Nephron (organoid): ENCODE measurements at regions not wholly inside any gene's neighbourhood (a gene's known extent, or its start where the extent isn't known, plus 50 kb on each side); places are given as distances from the start of the nearest gene placed in this dataset.

Experiments
- H3K27ac Mint-ChIP-seq, 3 experiments: 2 replicates each; pipeline ENCODE4 v1.8.0; 2020; ENCODE audit warnings: mixed read lengths in 3 of 3, mild to moderate bottlenecking in 2 of 3, moderate library complexity in 1 of 3
- H3K27me3 Mint-ChIP-seq: 2 replicates; pipeline ENCODE4 v1.8.0; 2021; ENCODE audit warnings: low read depth, mild to moderate bottlenecking, moderate library complexity, mixed read lengths
- H3K36me3 Mint-ChIP-seq: 2 replicates; pipeline ENCODE4 v1.8.0; 2020; ENCODE audit warnings: low read depth, mixed read lengths
- H3K4me1 Mint-ChIP-seq: 2 replicates; pipeline ENCODE4 v1.8.0; 2020; ENCODE audit warnings: mixed read lengths
- H3K4me3 Mint-ChIP-seq, 3 experiments: 2 replicates each; pipeline ENCODE4 v1.8.0; 2020; ENCODE audit warnings: mild to moderate bottlenecking in 3 of 3, mixed read lengths in 3 of 3, moderate library complexity in 2 of 3
- H3K9me3 Mint-ChIP-seq: 2 replicates; pipeline ENCODE4 v1.8.0; 2020; ENCODE audit warnings: mixed read lengths
- CTCF ChIP-seq, 3 experiments: fragments of 200-600 bp; sonication (generic); IDR thresholded peaks; one replicate each; pipeline ENCODE4 v1.5.0; 2021; ENCODE audit warnings: antibody characterized with exemption in 3 of 3; ENCODE audit not compliant: unreplicated experiment in 3 of 3

GRCh38 chr14:98174041-98174440 lies 1098.0 kb downstream of the BCL11B start:
- Mint-ChIP-seq H3K27me3 (peaks cover 30% of the 10 kb centered on the region), H3K9me3 (no peaks in the 10 kb centered on the region), H3K36me3 (no peaks in the 10 kb centered on the region), H3K4me3 (no peak overlapping the region), H3K4me1 (peaks cover 16% of the 10 kb centered on the region), H3K27ac (peak overlapping the region in 1 of 3 experiments; percentile 58)
- no peak for TF ChIP-seq CTCF (IDR thresholded peaks at IDR 0.05; ENCODE audit: unreplicated experiment in 3 of 3)

- H3K9me3 Mint-ChIP-seq: no peaks in the 10 kb centered on the region
- no peak overlapping the region for H3K27ac Mint-ChIP-seq
- H3K27me3 Mint-ChIP-seq: peaks cover 18% of the 10 kb centered on the region
- peaks cover 12% of the 10 kb centered on the region for H3K4me1 Mint-ChIP-seq
- H3K36me3 Mint-ChIP-seq: no peaks in the 10 kb centered on the region
- TF ChIP-seq CTCF (IDR thresholded peaks at IDR 0.05; ENCODE audit: unreplicated experiment in 3 of 3): no peak
- H3K4me3 Mint-ChIP-seq: no peak overlapping the region
Observed at GRCh38 chr14:98175436-98175835, 1096.6 kb downstream of the BCL11B start.

GRCh38 chr14:98175881-98176280 lies 1096.1 kb downstream of the BCL11B start:
- H3K36me3 Mint-ChIP-seq: no peaks in the 10 kb centered on the region
- no peaks in the 10 kb centered on the region for H3K9me3 Mint-ChIP-seq
- no peak overlapping the region for H3K4me3 Mint-ChIP-seq
- H3K27ac Mint-ChIP-seq: no peak overlapping the region
- no peak for TF ChIP-seq CTCF (IDR thresholded peaks at IDR 0.05; ENCODE audit: unreplicated experiment in 3 of 3)
- peaks cover 18% of the 10 kb centered on the region for H3K27me3 Mint-ChIP-seq
- peaks cover 14% of the 10 kb centered on the region for H3K4me1 Mint-ChIP-seq

GRCh38 chr14:98176892-98177291 lies 1095.1 kb downstream of the BCL11B start:
- H3K27ac Mint-ChIP-seq: no peak overlapping the region
- no peak for TF ChIP-seq CTCF (IDR thresholded peaks at IDR 0.05; ENCODE audit: unreplicated experiment in 3 of 3)
- H3K4me1 Mint-ChIP-seq: peaks cover 20% of the 10 kb centered on the region
- no peaks in the 10 kb centered on the region for H3K36me3 Mint-ChIP-seq
- H3K4me3 Mint-ChIP-seq: no peak overlapping the region
- H3K9me3 Mint-ChIP-seq: no peaks in the 10 kb centered on the region
- peaks cover 18% of the 10 kb centered on the region for H3K27me3 Mint-ChIP-seq

GRCh38 chr14:98177551-98177950 lies 1094.4 kb downstream of the BCL11B start:
- TF ChIP-seq CTCF (IDR thresholded peaks at IDR 0.05; ENCODE audit: unreplicated experiment in 3 of 3): no peak
- Mint-ChIP-seq H3K4me3 (no peak overlapping the region), H3K36me3 (no peaks in the 10 kb centered on the region), H3K27me3 (peaks cover 22% of the 10 kb centered on the region), H3K27ac (no peak overlapping the region), H3K9me3 (no peaks in the 10 kb centered on the region), H3K4me1 (peaks cover 27% of the 10 kb centered on the region)

- Mint-ChIP-seq H3K36me3 (no peaks in the 10 kb centered on the region), H3K4me3 (no peak overlapping the region), H3K9me3 (no peaks in the 10 kb centered on the region), H3K27ac (peak overlapping the region in 2 of 3 experiments; percentile 1 to 32), H3K4me1 (peaks cover 16% of the 10 kb centered on the region), H3K27me3 (peaks cover 12% of the 10 kb centered on the region)
- no peak for TF ChIP-seq CTCF (IDR thresholded peaks at IDR 0.05; ENCODE audit: unreplicated experiment in 3 of 3)
Observed at GRCh38 chr14:98181241-98181640, 1090.8 kb downstream of the BCL11B start.
